B cell (primary cell): ENCODE measurements at regions not wholly inside any gene's neighbourhood (a gene's known extent, or its start where the extent isn't known, plus 50 kb on each side); places are given as distances from the start of the nearest gene placed in this dataset.
"Not testable (repeated sequence)": the region's sequence is repeated elsewhere in the genome, so short reads cannot be mapped to it uniquely, and the experiment has no call there.

Experiments used
- ATAC-seq: fragments of 200-7000 bp; cut with Tn5 transposase; one replicate; pipeline ENCODE4 v1.10.0; 2021; ENCODE audit warnings: low read depth, mild to moderate bottlenecking, moderate number of reproducible peaks, moderate library complexity
- CTCF ChIA-PET: fragments of 350-600 bp; sonication (Branson Sonifier 250); formaldehyde crosslinking; loops from one replicate; lab custom pipeline; 2021; ENCODE audit warnings: antibody characterized with exemption, inconsistent platforms; lab: Charles Lee
- POLR2A ChIA-PET: fragments of 350-600 bp; sonication (Branson Sonifier 250); formaldehyde crosslinking; loops from one replicate; lab custom pipeline; 2021; ENCODE audit warnings: antibody characterized with exemption; lab: Charles Lee
- DNase-seq: peaks from one replicate; pipeline ENCODE4 v3.0.0; 2013
- H2AFZ ChIP-seq: 2 replicates; pipeline ENCODE4 v1.6.1; 2012; ENCODE audit warnings: mild to moderate bottlenecking, low read depth, low read length; ENCODE audit not compliant: insufficient read depth, poor library complexity, severe bottlenecking
- H3K27ac ChIP-seq, 2 donors: 1 replicate in 1 of 2; 2 replicates in 1 of 2; pipeline ENCODE4 v1.5.1; 2012 to 2013; ENCODE audit warnings: low read length in 2 of 2, mild to moderate bottlenecking in 2 of 2, moderate library complexity in 1 of 2
- H3K27me3 ChIP-seq, 4 experiments: fragments of 200-600 bp in 1 of 4; sonication (generic) in 1 of 4; replicated peaks in 1 of 4; 1 replicate in 2 of 4; 2 replicates in 2 of 4; pipeline versions ENCODE4 v1.6.1 to v1.7.0; 2013 to 2016; ENCODE audit warnings: low read length in 3 of 4, mild to moderate bottlenecking in 2 of 4, mixed read lengths in 1 of 4, moderate library complexity in 1 of 4; ENCODE audit not compliant: insufficient read depth in 4 of 4, control insufficient read depth in 3 of 4; ENCODE audit errors: control extremely low read depth in 1 of 4
- H3K36me3 ChIP-seq, 2 experiments: replicated peaks in 1 of 2; 1 replicate in 1 of 2; 2 replicates in 1 of 2; pipeline versions ENCODE4 v1.6.1 to v1.7.1; 2013; ENCODE audit warnings: low read length in 1 of 2; ENCODE audit not compliant: insufficient read depth in 2 of 2, control insufficient read depth in 1 of 2; ENCODE audit errors: control extremely low read depth in 1 of 2, extremely low read depth in 1 of 2
- H3K4me1 ChIP-seq, 2 donors: fragments of 200-600 bp in 1 of 2; sonication (generic) in 1 of 2; 1 replicate in 1 of 2; 2 replicates in 1 of 2; pipeline versions ENCODE4 v1.5.1 to v1.6.1; 2013 to 2017; ENCODE audit warnings: low read length in 2 of 2; ENCODE audit not compliant: control insufficient read depth in 2 of 2, insufficient read depth in 2 of 2
- H3K4me2 ChIP-seq: replicated peaks from 2 replicates; pipeline ENCODE3; 2012; ENCODE audit warnings: mild to moderate bottlenecking, low read depth, low read length; ENCODE audit not compliant: poor library complexity, severe bottlenecking
- H3K4me3 ChIP-seq, 5 experiments: fragments of 200-600 bp in 1 of 5; sonication (generic) in 1 of 5; 1 replicate in 3 of 5; 2 replicates in 2 of 5; pipeline versions ENCODE4 v1.5.1 to v1.7.0; 2011 to 2016; ENCODE audit warnings: low read length in 4 of 5, mild to moderate bottlenecking in 4 of 5, low read depth in 2 of 5, control low read depth in 1 of 5, moderate library complexity in 1 of 5; ENCODE audit not compliant: insufficient read depth in 1 of 5; ENCODE audit errors: control extremely low read depth in 1 of 5, extremely low read depth in 1 of 5
- H3K79me2 ChIP-seq: fragments of 200-600 bp; sonication (generic); one replicate; pipeline ENCODE4 v1.6.0; 2016; ENCODE audit warnings: low read length; ENCODE audit not compliant: control insufficient read depth, insufficient read depth
- H3K9ac ChIP-seq: fragments of 200-600 bp; sonication (generic); 2 replicates; pipeline ENCODE4 v1.6.1; 2017; ENCODE audit warnings: mild to moderate bottlenecking, low read length, moderate library complexity
- H3K9me3 ChIP-seq, 3 donors: one replicate each; pipeline versions ENCODE4 v1.6.1 to v1.7.1; 2013; ENCODE audit warnings: low read length in 2 of 3; ENCODE audit not compliant: control insufficient read depth in 2 of 3, insufficient read depth in 1 of 3; ENCODE audit errors: control extremely low read depth in 1 of 3
- H4K20me1 ChIP-seq: 2 replicates; pipeline ENCODE4 v1.6.0; 2012; ENCODE audit warnings: mild to moderate bottlenecking, low read length; ENCODE audit not compliant: insufficient read depth, control insufficient read depth, poor library complexity, severe bottlenecking
- H3K27ac Mint-ChIP-seq: one replicate; pipeline ENCODE4 v1.8.0; 2021; ENCODE audit warnings: mixed read lengths
- H3K27me3 Mint-ChIP-seq: one replicate; pipeline ENCODE4 v1.8.0; 2021; ENCODE audit warnings: mixed read lengths
- H3K4me1 Mint-ChIP-seq: one replicate; pipeline ENCODE4 v1.8.0; 2021; ENCODE audit warnings: mixed read lengths
- H3K4me3 Mint-ChIP-seq: one replicate; pipeline ENCODE4 v1.8.0; 2021; ENCODE audit warnings: mixed read lengths
- H3K9me3 Mint-ChIP-seq: one replicate; pipeline ENCODE4 v1.8.0; 2022; ENCODE audit warnings: mixed read lengths; ENCODE audit not compliant: insufficient read depth
- CTCF ChIP-seq: fragments of 200-600 bp; IDR thresholded peaks from one replicate; pipeline ENCODE4 v1.8.0; 2022; ENCODE audit warnings: antibody characterized with exemption, mild to moderate bottlenecking
- EZH2 ChIP-seq: IDR thresholded peaks from 2 replicates; pipeline ENCODE4 v1.6.1; 2012; ENCODE audit warnings: borderline replicate concordance, low read depth, mild to moderate bottlenecking, moderate library complexity, low read length; ENCODE audit not compliant: insufficient read depth, poor library complexity, severe bottlenecking
- WGBS: methylation state at CpG from one replicate; pipeline ENCODE4 v1.1.5; 2013; ENCODE audit warnings: missing lambda C conversion rate; ENCODE audit not compliant: insufficient coverage; 5-methylcytosine and 5-hydroxymethylcytosine counted together
- intact Hi-C: fragments of 100-400 bp; cut with micrococcal nuclease; formaldehyde crosslinking; loops from one replicate; pipeline ENCODE4 v1.10.0; 2022

- intact Hi-C loops = no loop called here
- Mint-ChIP-seq H3K4me1 (no peaks in the 10 kb centered on the region), H3K9me3 (no peaks in the 10 kb centered on the region), H3K27ac (no peak overlapping the region), H3K4me3 (no peak overlapping the region), H3K27me3 (no peaks in the 10 kb centered on the region)
- Histone ChIP-seq H3K79me2 (no peaks in the 10 kb centered on the region), H2AFZ (no peak overlapping the region), H3K9me3 (no peaks in the 10 kb centered on the region), H3K4me3 (no peak overlapping the region), H3K4me2 (no peak overlapping the region), H3K9ac (no peak overlapping the region), H3K27me3 (no peaks in the 10 kb centered on the region), H3K27ac (no peak overlapping the region), H4K20me1 (no peaks in the 10 kb centered on the region), H3K4me1 (no peaks in the 10 kb centered on the region), H3K36me3 (no peaks in the 10 kb centered on the region)
- no CpG with 5 or more reads among the region's 1 CpG for WGBS
- DNase-seq (no peak), ATAC-seq (no peak)
- TF ChIP-seq EZH2 (no peak), CTCF (no peak)
- ChIA-PET POLR2A (no interaction called here), CTCF (no interaction called here)
Measured at GRCh38 chr12:90690120-90690519, 264.9 kb downstream of the CCER1 start.

DNA sequence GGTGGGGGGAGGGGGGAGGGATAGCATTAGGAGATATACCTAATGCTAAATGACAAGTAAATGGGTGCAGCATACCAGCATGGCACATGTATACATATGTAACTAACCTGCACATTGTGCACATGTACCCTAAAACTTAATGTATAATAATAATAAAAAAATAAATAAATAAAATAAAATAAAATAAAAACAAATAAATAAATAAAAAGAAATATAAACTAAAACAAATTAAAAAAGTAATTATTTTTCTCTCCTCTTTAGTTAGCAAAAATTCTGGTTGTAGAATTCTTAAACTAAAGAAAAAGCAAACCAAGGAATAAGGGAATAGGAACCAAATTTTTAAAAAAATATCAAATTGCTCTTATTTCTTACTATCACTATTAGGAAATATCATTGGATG is 267.3 kb downstream of the CCER1 start:
- H3K9ac ChIP-seq, H3K4me2 ChIP-seq, H3K27ac Mint-ChIP-seq, H3K36me3 ChIP-seq, ATAC-seq, H3K4me3 ChIP-seq, H4K20me1 ChIP-seq, H3K4me3 Mint-ChIP-seq, H3K27ac ChIP-seq, H3K79me2 ChIP-seq, H2AFZ ChIP-seq, H3K27me3 ChIP-seq, H3K9me3 Mint-ChIP-seq, H3K4me1 ChIP-seq, POLR2A ChIA-PET, CTCF ChIA-PET, H3K9me3 ChIP-seq, DNase-seq, intact Hi-C loops, H3K4me1 Mint-ChIP-seq, H3K27me3 Mint-ChIP-seq: not testable (repeated sequence)
